Activated B cell treated with CpG ODN at 0.5 μM for 24 hours (primary cell): ENCODE measurements at regions not wholly inside any gene's neighbourhood (a gene's known extent, or its start where the extent isn't known, plus 50 kb on each side); places are given as distances from the start of the nearest gene placed in this dataset.

ENCODE experiments used
- ATAC-seq: fragments of 200-7000 bp; cut with Tn5 transposase; one replicate; pipeline ENCODE4 v1.10.0; 2021; ENCODE audit warnings: low read depth, mild to moderate bottlenecking, moderate library complexity
- CTCF ChIA-PET: fragments of 350-600 bp; sonication (Branson Sonifier 250); formaldehyde crosslinking; loops from one replicate; lab custom pipeline; 2021; ENCODE audit warnings: antibody characterized with exemption; lab: Charles Lee
- POLR2A ChIA-PET: fragments of 350-600 bp; sonication (Branson Sonifier 250); formaldehyde crosslinking; loops from one replicate; lab custom pipeline; 2021; ENCODE audit warnings: antibody characterized with exemption; lab: Charles Lee
- DNase-seq: peaks from one replicate; pipeline ENCODE4 v3.0.0; 2022
- H3K27ac Mint-ChIP-seq: one replicate; pipeline ENCODE4 v1.8.0; 2020; ENCODE audit warnings: mixed read lengths
- H3K27me3 Mint-ChIP-seq: one replicate; pipeline ENCODE4 v1.8.0; 2021; ENCODE audit warnings: mixed read lengths
- H3K36me3 Mint-ChIP-seq: one replicate; pipeline ENCODE4 v1.8.0; 2021; ENCODE audit warnings: low read depth, mixed read lengths
- H3K4me1 Mint-ChIP-seq: one replicate; pipeline ENCODE4 v1.8.0; 2021; ENCODE audit warnings: mixed read lengths
- H3K4me3 Mint-ChIP-seq: one replicate; pipeline ENCODE4 v1.8.0; 2020; ENCODE audit warnings: mild to moderate bottlenecking, mixed read lengths
- H3K9me3 Mint-ChIP-seq: one replicate; pipeline ENCODE4 v1.8.0; 2020; ENCODE audit warnings: mixed read lengths
- CTCF ChIP-seq: fragments of 200-600 bp; IDR thresholded peaks from one replicate; pipeline ENCODE4 v1.8.0; 2022; ENCODE audit warnings: antibody characterized with exemption, mild to moderate bottlenecking
- intact Hi-C: fragments of 100-400 bp; cut with micrococcal nuclease; formaldehyde crosslinking; loops from one replicate; pipeline ENCODE4 v1.15.1; 2024

DNA sequence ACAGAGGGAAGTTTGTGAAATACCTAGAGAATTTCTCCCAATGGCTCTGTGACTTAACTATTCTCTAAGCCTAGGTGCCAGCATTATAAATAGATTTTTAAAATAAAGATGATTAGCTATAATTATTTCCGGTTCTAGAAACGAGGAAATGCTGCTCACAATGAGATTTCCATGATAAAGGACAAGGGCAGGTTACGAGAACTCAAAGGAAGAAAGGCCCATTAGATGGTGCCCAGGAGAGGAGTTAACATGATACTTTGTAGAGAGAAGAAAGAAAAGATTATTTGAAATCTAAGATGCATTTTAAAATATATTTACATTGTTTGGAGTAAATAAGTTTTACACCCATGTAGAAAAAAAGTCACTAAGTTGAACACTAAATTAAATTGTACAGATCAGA lies 538.3 kb upstream of the PTGER4 start:
- no peaks in the 10 kb centered on the region for H3K4me1 Mint-ChIP-seq
- peaks cover 4% of the 10 kb centered on the region for H3K9me3 Mint-ChIP-seq
- ChIA-PET POLR2A (no interaction called here), CTCF (no interaction called here)
- intact Hi-C loops, result no loop called here
- DNase-seq (no peak), ATAC-seq (no peak)
- H3K27me3 Mint-ChIP-seq, result no peaks in the 10 kb centered on the region
- TF ChIP-seq CTCF, result no peak
- H3K4me3 Mint-ChIP-seq, result no peak overlapping the region
- H3K36me3 Mint-ChIP-seq, result no peaks in the 10 kb centered on the region
- H3K27ac Mint-ChIP-seq, result no peak overlapping the region

- H3K4me1 Mint-ChIP-seq, result no peaks in the 10 kb centered on the region
- ChIA-PET POLR2A (no interaction called here), CTCF (no interaction called here)
- intact Hi-C loops, result no loop called here
- H3K36me3 Mint-ChIP-seq, result no peaks in the 10 kb centered on the region
- H3K9me3 Mint-ChIP-seq, result no peaks in the 10 kb centered on the region
- DNase-seq (no peak), ATAC-seq (no peak)
- H3K27ac Mint-ChIP-seq, result no peak overlapping the region
- TF ChIP-seq CTCF, result no peak
- no peaks in the 10 kb centered on the region for H3K27me3 Mint-ChIP-seq
- no peak overlapping the region for H3K4me3 Mint-ChIP-seq
Observed at GRCh38 chr5:40137223-40137622, 542.5 kb upstream of the PTGER4 start.

GRCh38 chr5:40134883-40135520 lies 544.7 kb upstream of the PTGER4 start:
- no peak overlapping the region for H3K4me3 Mint-ChIP-seq
- H3K27ac Mint-ChIP-seq, result no peak overlapping the region
- no peaks in the 10 kb centered on the region for H3K9me3 Mint-ChIP-seq
- H3K27me3 Mint-ChIP-seq, result no peaks in the 10 kb centered on the region
- H3K4me1 Mint-ChIP-seq, result no peaks in the 10 kb centered on the region
- no peak for DNase-seq
- ChIA-PET POLR2A (no interaction called here), CTCF (no interaction called here)
- TF ChIP-seq CTCF, result no peak
- ATAC-seq, result no peak
- intact Hi-C loops, result no loop called here
- H3K36me3 Mint-ChIP-seq, result no peaks in the 10 kb centered on the region

DNA sequence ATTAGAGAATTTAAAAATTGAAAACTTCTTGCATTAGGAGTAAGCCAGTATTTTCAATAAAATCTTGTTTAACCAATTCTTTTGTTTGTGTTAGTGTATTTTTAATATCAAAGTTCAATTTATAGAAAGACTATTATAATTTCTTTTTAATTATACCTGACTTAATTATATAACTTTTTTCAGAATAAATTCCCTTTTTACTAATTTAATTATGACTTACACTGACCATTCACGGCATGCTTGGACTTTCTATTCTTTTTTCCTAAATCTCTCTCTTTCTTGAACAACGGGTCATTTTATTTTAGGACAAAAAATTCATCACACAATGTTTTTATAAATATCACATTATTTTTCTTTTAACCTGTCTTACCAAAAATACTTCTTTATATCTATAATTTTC lies 555.3 kb upstream of the PTGER4 start:
- ATAC-seq (no peak), DNase-seq (no peak)
- H3K4me1 Mint-ChIP-seq, result peaks cover 14% of the 10 kb centered on the region
- intact Hi-C loops, result no loop called here
- H3K4me3 Mint-ChIP-seq, result no peak overlapping the region
- no peak for TF ChIP-seq CTCF
- POLR2A ChIA-PET, result no interaction called here
- H3K27ac Mint-ChIP-seq, result no peak overlapping the region
- H3K9me3 Mint-ChIP-seq, result peaks cover 18% of the 10 kb centered on the region
- H3K27me3 Mint-ChIP-seq, result no peaks in the 10 kb centered on the region
- CTCF ChIA-PET, result no interaction called here
- no peaks in the 10 kb centered on the region for H3K36me3 Mint-ChIP-seq

DNA sequence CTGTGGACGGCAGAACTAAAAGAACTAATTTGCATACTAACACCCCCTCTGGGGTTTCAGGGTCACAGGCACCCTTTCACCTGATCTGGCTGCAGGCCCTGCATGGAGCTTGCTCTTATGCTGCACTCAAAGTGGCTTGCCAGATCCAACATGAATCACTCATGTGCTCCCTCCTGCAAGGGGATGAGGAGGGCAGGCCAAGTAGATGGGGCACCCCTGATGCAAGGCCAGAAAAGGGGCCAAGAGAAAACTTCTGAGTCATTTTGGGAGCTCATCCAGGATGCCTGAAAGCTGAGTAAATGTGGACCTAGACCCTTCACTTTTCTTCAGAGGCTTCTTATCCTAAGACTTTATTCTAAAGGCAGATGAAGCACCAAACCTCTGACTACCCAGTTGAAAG lies 558.5 kb upstream of the PTGER4 start:
- POLR2A ChIA-PET, result no interaction called here
- Mint-ChIP-seq H3K27me3 (no peaks in the 10 kb centered on the region), H3K4me1 (no peaks in the 10 kb centered on the region), H3K36me3 (no peaks in the 10 kb centered on the region), H3K9me3 (peaks cover 10% of the 10 kb centered on the region), H3K27ac (no peak overlapping the region), H3K4me3 (no peak overlapping the region)
- ATAC-seq (no peak), DNase-seq (no peak)
- TF ChIP-seq CTCF, result no peak
- CTCF ChIA-PET, result no interaction called here
- intact Hi-C loops, result no loop called here
